IMR-90 (cell line): ENCODE measurements at regions not wholly inside any gene's neighbourhood (a gene's known extent, or its start where the extent isn't known, plus 50 kb on each side); places are given as distances from the start of the nearest gene placed in this dataset.

ENCODE experiments used
- ATAC-seq: fragments of 200-7000 bp; cut with Tn5 transposase; 2 replicates; pipeline ENCODE4 v1.9.1; 2020; ENCODE audit warnings: low read depth, mild to moderate bottlenecking, moderate library complexity
- BruUV-seq: library from RNA; stranded (reverse); fragments of 400-500 nt; replicated peaks from 2 replicates; lab custom pipeline; 2021; lab: Mats Ljungman, UMichigan
- CTCF ChIA-PET: fragments of 300-600 bp; formaldehyde crosslinking; extraction: SDS; loops from one replicate; lab custom pipeline; 2021; ENCODE audit warnings: antibody characterized with exemption; lab: Yijun Ruan, JAX
- POLR2A ChIA-PET: fragments of 300-600 bp; sonication (Branson Sonifier 250); formaldehyde crosslinking; loops from one replicate; lab custom pipeline; 2022; ENCODE audit warnings: antibody characterized with exemption; ENCODE audit not compliant: unreplicated experiment; lab: Charles Lee
- DNase-seq: peaks from one replicate; pipeline ENCODE4 v3.0.0; 2013
- H2AFZ ChIP-seq: replicated peaks from 2 replicates; pipeline ENCODE3; 2013; ENCODE audit warnings: low read length, mild to moderate bottlenecking; ENCODE audit not compliant: poor library complexity
- H2AK5ac ChIP-seq: 2 replicates; pipeline ENCODE4 v1.6.1; 2013; ENCODE audit warnings: low read depth, low read length, inconsistent platforms
- H2AK9ac ChIP-seq: replicated peaks from 2 replicates; pipeline ENCODE3; 2013; ENCODE audit warnings: mild to moderate bottlenecking, low read depth, low read length, moderate library complexity; ENCODE audit not compliant: poor library complexity
- H2BK120ac ChIP-seq: 2 replicates; pipeline ENCODE4 v1.6.1; 2013; ENCODE audit warnings: low read depth, low read length, inconsistent platforms
- H2BK15ac ChIP-seq: 3 replicates; pipeline ENCODE4 v1.6.1; 2013; ENCODE audit warnings: low read depth, low read length, inconsistent platforms
- H2BK20ac ChIP-seq: 2 replicates; pipeline ENCODE4 v1.6.1; 2013; ENCODE audit warnings: low read depth, mild to moderate bottlenecking, inconsistent platforms, low read length, moderate library complexity
- H2BK5ac ChIP-seq: 2 replicates; pipeline ENCODE4 v1.6.1; 2013; ENCODE audit warnings: mild to moderate bottlenecking, low read depth, low read length, inconsistent platforms; ENCODE audit not compliant: poor library complexity, severe bottlenecking
- H3K14ac ChIP-seq: replicated peaks from 2 replicates; pipeline ENCODE4 v1.6.1; 2013; ENCODE audit warnings: low read depth, low read length, inconsistent platforms
- H3K18ac ChIP-seq: 2 replicates; pipeline ENCODE4 v1.6.1; 2013; ENCODE audit warnings: low read depth, low read length, control low read depth
- H3K23ac ChIP-seq: 2 replicates; pipeline ENCODE4 v1.6.1; 2013; ENCODE audit warnings: low read depth, low read length, inconsistent platforms
- H3K27ac ChIP-seq: 2 replicates; pipeline ENCODE4 v1.5.1; 2013; ENCODE audit warnings: mild to moderate bottlenecking, control low read depth, low read length; ENCODE audit not compliant: insufficient read depth
- H3K27me3 ChIP-seq: 2 replicates; pipeline ENCODE4 v1.6.1; 2013; ENCODE audit warnings: low read length; ENCODE audit not compliant: control insufficient read depth, insufficient read depth
- H3K36me3 ChIP-seq: 2 replicates; pipeline ENCODE4 v1.6.1; 2013; ENCODE audit warnings: low read length, mixed read lengths; ENCODE audit not compliant: control insufficient read depth, insufficient read depth
- H3K4ac ChIP-seq: 2 replicates; pipeline ENCODE4 v1.6.1; 2013; ENCODE audit warnings: low read depth, low read length, inconsistent platforms
- H3K4me1 ChIP-seq: 2 replicates; pipeline ENCODE4 v1.6.1; 2013; ENCODE audit warnings: low read length, mixed read lengths; ENCODE audit not compliant: control insufficient read depth, insufficient read depth
- H3K4me2 ChIP-seq: 2 replicates; pipeline ENCODE4 v1.6.1; 2013; ENCODE audit warnings: low read depth, mild to moderate bottlenecking, control low read depth, low read length, moderate library complexity
- H3K4me3 ChIP-seq: 2 replicates; pipeline ENCODE4 v1.5.1; 2013; ENCODE audit warnings: low read depth, mild to moderate bottlenecking, control low read depth, low read length, moderate library complexity; ENCODE audit not compliant: insufficient read depth
- H3K56ac ChIP-seq: 2 replicates; pipeline ENCODE4 v1.6.1; 2013; ENCODE audit warnings: low read length, inconsistent platforms; ENCODE audit not compliant: insufficient read depth; ENCODE audit errors: extremely low read depth
- H3K79me1 ChIP-seq, 2 experiments: 2 replicates each; pipeline ENCODE4 v1.6.1; 2013; ENCODE audit warnings: low read length in 2 of 2, inconsistent platforms in 1 of 2, low read depth in 1 of 2
- H3K9ac ChIP-seq: 2 replicates; pipeline ENCODE4 v1.6.1; 2013; ENCODE audit warnings: low read depth, low read length, control low read depth
- H3K9me1 ChIP-seq: 2 replicates; pipeline ENCODE4 v1.6.1; 2013; ENCODE audit warnings: low read length, inconsistent platforms; ENCODE audit not compliant: insufficient read depth
- H3K9me3 ChIP-seq: 2 replicates; pipeline ENCODE4 v1.6.1; 2013; ENCODE audit warnings: low read length; ENCODE audit not compliant: control insufficient read depth, insufficient read depth
- H4K20me1 ChIP-seq: 2 replicates; pipeline ENCODE4 v1.6.1; 2013; ENCODE audit warnings: low read length, inconsistent platforms; ENCODE audit not compliant: insufficient read depth
- H4K5ac ChIP-seq: 2 replicates; pipeline ENCODE4 v1.6.1; 2013; ENCODE audit warnings: mild to moderate bottlenecking, low read depth, low read length, control low read depth
- H4K8ac ChIP-seq, 2 experiments: 2 replicates each; pipeline ENCODE4 v1.6.1; 2013; ENCODE audit warnings: low read depth in 2 of 2, low read length in 2 of 2, control low read depth in 1 of 2, inconsistent platforms in 1 of 2
- H4K91ac ChIP-seq: 2 replicates; pipeline ENCODE4 v1.6.1; 2013; ENCODE audit warnings: low read depth, low read length, inconsistent platforms; ENCODE audit not compliant: insufficient read depth
- BHLHE40 ChIP-seq: fragments of 150-350 bp; IDR thresholded peaks from 2 replicates; pipeline ENCODE4 v1.6.1; 2016; ENCODE audit warnings: mild to moderate bottlenecking, low read depth, low read length
- FOS ChIP-seq: fragments of 150-350 bp; IDR thresholded peaks from 2 replicates; pipeline ENCODE4 v1.6.1; 2016; ENCODE audit warnings: low read depth, low read length
- RAD21 ChIP-seq: IDR thresholded peaks from 2 replicates; pipeline ENCODE4 v1.6.1; 2012; ENCODE audit warnings: low read length, improper control_type of control experiment
- WGBS, 2 experiments: methylation state at CpG; one replicate each; pipeline versions ENCODE4 v1.1.5 to v1.1.7; 2013; ENCODE audit warnings: missing lambda C conversion rate in 2 of 2; ENCODE audit not compliant: insufficient read length in 1 of 2; ENCODE audit errors: extremely low coverage in 2 of 2; 5-methylcytosine and 5-hydroxymethylcytosine counted together
- dilution Hi-C: fragments of 300-500 bp; cut with HindIII; formaldehyde crosslinking; loops from one replicate; pipeline ENCODE4 v1.14.3; 2018; ENCODE audit warnings: low sequenced_read_pairs; ENCODE audit not compliant: unreplicated experiment
- in situ Hi-C: fragments of 300-500 bp; cut with MboI; formaldehyde crosslinking; loops from 3 replicates; pipeline ENCODE4 v1.14.3; 2019; ENCODE audit warnings: low sequenced_read_pairs, inconsistent platforms, mixed read lengths
- intact Hi-C: fragments of 100-400 bp; cut with micrococcal nuclease; formaldehyde crosslinking; loops from 2 replicates; pipeline ENCODE4 v1.10.0; 2022

DNA sequence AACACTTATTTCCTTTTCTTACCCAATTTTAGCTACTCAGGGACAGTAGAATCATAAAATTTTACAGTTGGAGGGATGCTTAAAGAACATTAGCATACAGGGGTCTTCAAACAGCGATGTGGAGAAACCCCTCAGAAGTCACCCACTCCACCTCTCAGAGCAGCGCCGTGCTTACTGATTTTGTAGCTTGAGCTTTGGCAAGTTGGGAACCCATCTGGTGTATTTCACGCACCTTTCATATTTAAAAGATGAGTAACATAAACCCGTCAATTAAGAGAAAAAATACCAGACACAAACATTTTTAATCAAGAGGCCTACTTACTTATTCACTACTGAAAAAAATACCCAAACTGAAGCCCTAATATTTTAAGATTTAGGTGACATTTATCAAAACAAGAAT lies 80.9 kb downstream of the ADAMTS15 start:
- Histone ChIP-seq H4K5ac (no peak overlapping the region), H3K4me2 (no peak overlapping the region), H3K27me3 (no peaks in the 10 kb centered on the region), H3K9me1 (peaks cover 4% of the 10 kb centered on the region; the same call in 1 of the 2 replicates), H3K18ac (no peak overlapping the region), H2AK5ac (no peak overlapping the region), H3K4ac (peak overlapping the region; percentile 31; the same call in 1 of the 2 replicates), H3K27ac (no peak overlapping the region), H4K8ac (no peak overlapping the region), H3K9me3 (no peaks in the 10 kb centered on the region), H4K20me1 (no peaks in the 10 kb centered on the region), H2BK120ac (0 out of 2 replicates have a peak overlapping the region, but pooled peaks have one; percentile 25), H3K4me3 (no peak overlapping the region), H2BK15ac (peak overlapping the region; percentile 85; the same call in 1 of the 3 replicates), H4K91ac (no peak overlapping the region), H3K79me1 (no peaks in the 10 kb centered on the region), H2AK9ac (no peak overlapping the region), H3K9ac (no peak overlapping the region), H3K14ac (no peak overlapping the region), H3K36me3 (no peaks in the 10 kb centered on the region), H3K4me1 (peaks cover 13% of the 10 kb centered on the region), H3K23ac (no peak overlapping the region), H2AFZ (no peak overlapping the region), H3K56ac (no peak overlapping the region), H2BK20ac (no peak overlapping the region), H2BK5ac (no peak overlapping the region)
- TF ChIP-seq FOS (no peak), RAD21 (no peak), BHLHE40 (no peak)
- ChIA-PET POLR2A (no interaction called here), CTCF (no interaction called here)
- DNase-seq, result no peak
- in situ Hi-C loops (no loop called here), intact Hi-C loops (no loop called here), dilution Hi-C loops (no loop called here)
- WGBS, 2 experiments, result no CpG with 5 or more reads among the region's 5 CpGs
- no TSS peak for BruUV-seq
- no peak for ATAC-seq
